Astrocyte of the cerebellum (primary cell): ENCODE measurements at regions not wholly inside any gene's neighbourhood (a gene's known extent, or its start where the extent isn't known, plus 50 kb on each side); places are given as distances from the start of the nearest gene placed in this dataset.
"Not testable (repeated sequence)": the region's sequence is repeated elsewhere in the genome, so short reads cannot be mapped to it uniquely, and the experiment has no call there.

ENCODE experiments used
- DNase-seq: peaks from one replicate; pipeline ENCODE4 v3.0.0-alpha.2; 2011; ENCODE audit warnings: low read depth
- H3K4me3 ChIP-seq: 2 replicates; pipeline ENCODE4 v1.5.1; 2011; ENCODE audit warnings: mild to moderate bottlenecking, low read depth, low read length, moderate library complexity
- CTCF ChIP-seq: IDR thresholded peaks from 2 replicates; pipeline ENCODE4 v1.5.1; 2012; ENCODE audit warnings: low read length, low read depth, moderate library complexity, mild to moderate bottlenecking; ENCODE audit errors: missing control alignments
- in situ Hi-C: cut with HindIII; loops from 2 replicates; pipeline ENCODE4 v1.10.0; 2017; ENCODE audit warnings: low sequenced_read_pairs

- no peak for TF ChIP-seq CTCF
- DNase-seq: no peak
- in situ Hi-C loops: no loop called here
- H3K4me3 ChIP-seq: no peak overlapping the region
These were observed 176.8 kb downstream of the SLCO4C1 start for GRCh38 chr5:102119252-102119651.

GRCh38 chr5:102115736-102116135 lies 180.3 kb downstream of the SLCO4C1 start:
- TF ChIP-seq CTCF: no peak
- in situ Hi-C loops: no loop called here
- no peak for DNase-seq
- H3K4me3 ChIP-seq: no peak overlapping the region

GRCh38 chr5:102114525-102115069 lies 181.5 kb downstream of the SLCO4C1 start:
- H3K4me3 ChIP-seq: no peak overlapping the region
- TF ChIP-seq CTCF: no peak
- no peak for DNase-seq
- in situ Hi-C loops: no loop called here

- TF ChIP-seq CTCF: no peak
- in situ Hi-C loops: no loop called here
- no peak overlapping the region for H3K4me3 ChIP-seq
- no peak for DNase-seq
These were observed 188.2 kb downstream of the SLCO4C1 start for GRCh38 chr5:102107865-102108264.

- DNase-seq: no peak
- H3K4me3 ChIP-seq: no peak overlapping the region
- no peak for TF ChIP-seq CTCF
- in situ Hi-C loops: no loop called here
These were observed 189.5 kb downstream of the SLCO4C1 start for GRCh38 chr5:102106599-102106998.

- in situ Hi-C loops: no loop called here
- no peak for TF ChIP-seq CTCF
These were observed 196.2 kb downstream of the SLCO4C1 start for GRCh38 chr5:102099766-102100331.

GRCh38 chr5:102099083-102099482 lies 197.0 kb downstream of the SLCO4C1 start:
- in situ Hi-C loops, DNase-seq, H3K4me3 ChIP-seq: not testable (repeated sequence)

More at GRCh38 chr5:102099766-102100331, 196.2 kb downstream of the SLCO4C1 start:
- H3K4me3 ChIP-seq: no peak overlapping the region
- DNase-seq: no peak

- H3K4me3 ChIP-seq, in situ Hi-C loops, DNase-seq: not testable (repeated sequence)
These were observed 197.5 kb downstream of the SLCO4C1 start for GRCh38 chr5:102098606-102099005.
